Activated naive CD4-positive, alpha-beta T cell treated with anti-CD3 and anti-CD28 coated beads, Interleukin-2, amount 10 ng/mL, durations not matched to agents 7 days and 5 days (primary cell): ENCODE measurements at regions not wholly inside any gene's neighbourhood (a gene's known extent, or its start where the extent isn't known, plus 50 kb on each side); places are given as distances from the start of the nearest gene placed in this dataset.

Experiments used
- CTCF ChIA-PET: fragments of 350-600 bp; sonication (Branson Sonifier 250); formaldehyde crosslinking; loops from one replicate; lab custom pipeline; 2021; ENCODE audit warnings: antibody characterized with exemption; lab: Charles Lee
- DNase-seq: peaks from one replicate; pipeline ENCODE4 v3.0.0-alpha.2; 2020
- H3K27ac Mint-ChIP-seq: one replicate; pipeline ENCODE4 v1.8.0; 2021; ENCODE audit warnings: mild to moderate bottlenecking, moderate library complexity, mixed read lengths
- H3K27me3 Mint-ChIP-seq: one replicate; pipeline ENCODE4 v1.8.0; 2021; ENCODE audit warnings: mild to moderate bottlenecking, mixed read lengths
- H3K36me3 Mint-ChIP-seq: one replicate; pipeline ENCODE4 v1.8.0; 2021; ENCODE audit warnings: mixed read lengths
- H3K4me1 Mint-ChIP-seq: one replicate; pipeline ENCODE4 v1.8.0; 2021; ENCODE audit warnings: mixed read lengths
- H3K4me3 Mint-ChIP-seq: one replicate; pipeline ENCODE4 v1.8.0; 2021; ENCODE audit warnings: mild to moderate bottlenecking, moderate library complexity, mixed read lengths
- H3K9me3 Mint-ChIP-seq: one replicate; pipeline ENCODE4 v1.8.0; 2021; ENCODE audit warnings: mixed read lengths

DNA sequence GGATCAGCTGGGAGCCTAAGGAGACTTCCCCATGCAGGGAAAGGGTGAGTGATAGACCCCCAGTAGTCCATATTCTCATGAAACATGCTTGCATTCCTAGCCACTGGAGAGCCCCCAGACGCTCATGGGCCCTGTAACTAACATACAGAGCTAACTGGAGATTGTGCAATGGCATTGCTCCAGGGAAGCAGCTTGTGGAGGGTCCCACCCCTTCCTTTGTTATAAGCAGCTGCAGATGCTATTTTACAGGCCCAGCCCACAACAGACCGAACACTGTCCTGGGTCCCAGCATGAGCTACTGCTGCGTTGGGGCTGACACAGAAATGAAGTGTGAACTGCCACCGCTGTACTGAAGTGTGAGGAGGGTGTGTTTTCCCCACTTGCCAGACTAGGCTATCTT lies 1465.7 kb upstream of the DIAPH2 start:
- Mint-ChIP-seq H3K27ac (no peak overlapping the region), H3K27me3 (no peaks in the 10 kb centered on the region), H3K4me1 (no peaks in the 10 kb centered on the region), H3K36me3 (no peaks in the 10 kb centered on the region), H3K9me3 (no peaks in the 10 kb centered on the region), H3K4me3 (no peak overlapping the region)
- CTCF ChIA-PET = no interaction called here
- no peak for DNase-seq

DNA sequence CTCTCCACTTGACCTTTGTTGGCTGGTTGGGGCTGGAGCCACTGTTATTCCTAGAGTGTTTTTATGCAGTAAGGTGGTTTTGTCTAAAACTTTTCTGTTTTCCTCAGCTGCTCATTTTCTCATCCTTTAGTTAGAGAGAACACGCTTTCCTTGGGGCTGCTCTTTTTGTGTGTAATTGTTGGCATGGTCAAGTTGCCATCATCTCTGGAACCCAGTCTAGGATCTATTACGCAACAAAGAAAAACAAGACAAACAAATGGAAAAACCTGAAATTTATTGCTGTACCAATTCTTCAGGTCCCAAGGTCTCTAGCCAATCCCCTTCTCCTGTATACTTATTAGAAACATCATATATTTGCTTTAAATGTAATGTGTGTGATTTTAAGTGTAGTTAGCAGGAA lies 1436.3 kb upstream of the DIAPH2 start:
- Mint-ChIP-seq H3K4me1 (no peaks in the 10 kb centered on the region), H3K27me3 (no peaks in the 10 kb centered on the region), H3K27ac (no peak overlapping the region), H3K4me3 (no peak overlapping the region), H3K9me3 (peaks cover 4% of the 10 kb centered on the region), H3K36me3 (no peaks in the 10 kb centered on the region)
- CTCF ChIA-PET = no interaction called here
- DNase-seq = no peak

DNA sequence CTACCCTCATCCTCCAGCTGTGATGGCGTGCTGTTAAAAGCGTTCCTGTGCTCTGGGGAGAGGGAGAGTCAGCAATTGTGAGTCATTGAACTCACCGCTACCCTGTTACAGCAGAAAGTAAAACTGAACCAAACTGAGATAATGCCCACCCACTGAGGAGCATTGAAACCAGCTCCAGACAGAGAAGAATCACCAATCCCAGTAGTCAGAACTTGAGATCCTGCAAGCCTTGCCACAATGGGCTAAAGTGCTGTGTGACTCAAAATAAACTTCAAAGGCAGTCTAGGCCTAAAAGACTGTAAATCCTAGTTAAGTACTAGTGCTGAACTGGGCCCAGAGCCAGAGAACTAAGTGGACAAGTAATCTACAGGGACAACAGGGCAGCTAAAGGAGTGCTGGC lies 1394.2 kb upstream of the DIAPH2 start:
- Mint-ChIP-seq H3K4me3 (no peak overlapping the region), H3K36me3 (no peaks in the 10 kb centered on the region), H3K27me3 (no peaks in the 10 kb centered on the region), H3K4me1 (no peaks in the 10 kb centered on the region), H3K27ac (no peak overlapping the region), H3K9me3 (no peaks in the 10 kb centered on the region)
- CTCF ChIA-PET = no interaction called here
- no peak for DNase-seq

DNA sequence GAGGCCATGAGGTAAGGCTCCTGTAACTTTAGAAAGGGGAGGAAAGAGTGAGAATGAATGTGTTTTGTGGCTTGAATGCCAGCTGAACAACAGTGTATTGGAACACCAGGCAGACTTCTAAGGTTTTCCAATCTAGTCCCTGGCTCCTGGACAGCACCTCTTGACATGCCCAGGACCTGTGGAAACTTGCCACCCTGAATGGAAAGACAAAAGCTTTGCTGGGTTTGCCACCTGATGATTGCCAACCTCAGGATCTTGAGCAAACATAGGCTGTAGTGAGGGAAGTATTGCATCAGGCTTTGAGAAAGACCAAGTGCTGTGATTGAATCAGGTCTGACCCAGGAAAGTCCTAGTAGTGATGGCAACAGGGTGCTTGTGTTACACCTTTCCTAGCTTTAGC lies 1393.1 kb upstream of the DIAPH2 start:
- no peak for DNase-seq
- H3K4me1 Mint-ChIP-seq = no peaks in the 10 kb centered on the region
- H3K36me3 Mint-ChIP-seq = no peaks in the 10 kb centered on the region
- H3K9me3 Mint-ChIP-seq = no peaks in the 10 kb centered on the region
- H3K4me3 Mint-ChIP-seq = no peak overlapping the region
- no peak overlapping the region for H3K27ac Mint-ChIP-seq
- CTCF ChIA-PET = no interaction called here
- no peaks in the 10 kb centered on the region for H3K27me3 Mint-ChIP-seq

DNA sequence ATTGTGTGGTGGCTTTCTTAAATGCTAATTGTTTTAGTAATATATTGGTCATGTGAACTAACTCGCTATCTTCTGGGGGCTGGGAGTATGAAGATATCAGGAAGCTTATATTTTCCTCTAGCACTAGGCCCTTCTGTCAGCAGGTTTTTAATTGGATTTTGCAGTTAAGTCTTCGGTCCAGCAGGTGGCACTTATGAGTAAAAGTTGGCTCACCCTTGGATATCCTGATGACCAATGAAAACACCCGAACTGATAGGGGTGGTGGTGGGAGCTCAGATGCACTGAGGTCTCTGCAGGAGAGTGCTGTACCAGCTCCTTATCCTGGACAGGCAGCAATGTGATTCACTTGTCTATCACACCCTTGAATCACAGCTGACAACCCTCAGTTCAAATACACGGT lies 1365.8 kb upstream of the DIAPH2 start:
- CTCF ChIA-PET = interaction anchor here (0.8 kb wide), 1 partner anchor 13 kb away, joined by 3 read pairs; no protein-coding TSS in a partner anchor
- Mint-ChIP-seq H3K36me3 (no peaks in the 10 kb centered on the region), H3K27me3 (no peaks in the 10 kb centered on the region), H3K27ac (no peak overlapping the region), H3K4me1 (no peaks in the 10 kb centered on the region), H3K9me3 (no peaks in the 10 kb centered on the region), H3K4me3 (no peak overlapping the region)
- no peak for DNase-seq

DNA sequence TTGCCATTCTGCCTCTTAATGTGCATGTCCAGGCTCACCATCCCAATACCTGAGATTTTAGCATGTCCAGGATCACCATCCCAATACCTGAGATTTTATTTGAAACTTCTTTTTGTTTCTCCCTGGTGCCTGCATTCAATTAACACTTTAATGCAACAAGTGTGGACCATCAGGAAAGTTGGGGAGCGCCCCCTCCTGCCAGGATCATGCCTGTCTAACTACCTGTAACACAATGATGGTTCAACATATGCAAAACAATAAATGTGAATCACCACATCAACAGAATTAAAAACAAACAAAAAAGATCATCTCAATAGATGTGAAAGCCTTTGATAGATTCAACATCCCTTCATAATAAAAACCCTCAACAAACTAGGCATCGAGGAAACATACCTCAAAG lies 1359.5 kb upstream of the DIAPH2 start:
- no peaks in the 10 kb centered on the region for H3K27me3 Mint-ChIP-seq
- no peaks in the 10 kb centered on the region for H3K36me3 Mint-ChIP-seq
- H3K9me3 Mint-ChIP-seq = no peaks in the 10 kb centered on the region
- no peaks in the 10 kb centered on the region for H3K4me1 Mint-ChIP-seq
- no peak overlapping the region for H3K27ac Mint-ChIP-seq
- CTCF ChIA-PET = no interaction called here
- no peak for DNase-seq
- H3K4me3 Mint-ChIP-seq = no peak overlapping the region

DNA sequence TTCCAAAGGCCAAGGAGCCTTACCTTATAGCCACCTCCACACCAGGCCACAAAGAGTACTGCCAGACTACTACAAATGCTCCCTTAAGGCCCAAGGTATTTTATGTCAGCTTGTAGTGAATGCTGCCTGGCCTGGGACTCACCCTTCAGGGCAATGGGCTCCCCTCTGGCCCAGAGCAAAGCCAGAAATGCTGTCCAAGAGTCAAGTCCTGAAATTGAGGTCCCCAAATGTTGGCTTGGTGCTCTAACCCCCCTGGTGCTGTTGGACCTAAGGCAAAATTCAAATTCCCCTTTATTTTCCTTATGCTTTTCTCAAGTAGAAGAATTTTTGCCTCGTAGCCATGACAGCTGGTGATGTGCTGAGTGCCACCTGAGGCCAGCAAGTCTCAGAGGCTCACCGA lies 1354.3 kb upstream of the DIAPH2 start:
- no peaks in the 10 kb centered on the region for H3K27me3 Mint-ChIP-seq
- no peaks in the 10 kb centered on the region for H3K9me3 Mint-ChIP-seq
- H3K4me3 Mint-ChIP-seq = no peak overlapping the region
- no peaks in the 10 kb centered on the region for H3K36me3 Mint-ChIP-seq
- no peak overlapping the region for H3K27ac Mint-ChIP-seq
- CTCF ChIA-PET = no interaction called here
- H3K4me1 Mint-ChIP-seq = no peaks in the 10 kb centered on the region
- DNase-seq = no peak

DNA sequence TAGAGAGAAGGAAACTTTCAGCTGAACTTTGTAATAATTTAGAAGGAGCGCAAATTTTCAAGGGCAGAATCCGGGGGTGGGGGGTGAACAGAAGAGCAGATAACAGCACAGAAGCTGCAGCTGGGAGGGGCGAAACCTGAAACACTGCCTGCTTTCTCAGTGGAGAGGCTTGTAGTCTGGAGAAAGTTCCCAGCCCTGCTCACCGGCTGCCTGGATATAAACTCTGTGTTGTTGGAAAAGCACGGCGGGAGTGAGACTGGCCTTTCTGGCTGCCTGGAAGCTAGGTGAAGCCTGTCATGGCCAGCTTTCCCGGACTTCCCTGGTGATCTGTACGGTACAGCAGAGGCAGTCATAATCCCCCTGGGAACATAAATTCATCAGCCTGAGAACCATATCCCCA lies 1352.1 kb upstream of the DIAPH2 start:
- CTCF ChIA-PET = interaction anchor here (1.4 kb wide), 1 partner anchor 14 kb away, joined by 3 read pairs; no protein-coding TSS in a partner anchor
- Mint-ChIP-seq H3K27me3 (no peaks in the 10 kb centered on the region), H3K27ac (no peak overlapping the region), H3K36me3 (no peaks in the 10 kb centered on the region), H3K4me1 (no peaks in the 10 kb centered on the region), H3K4me3 (no peak overlapping the region), H3K9me3 (no peaks in the 10 kb centered on the region)
- DNase-seq = no peak

DNA sequence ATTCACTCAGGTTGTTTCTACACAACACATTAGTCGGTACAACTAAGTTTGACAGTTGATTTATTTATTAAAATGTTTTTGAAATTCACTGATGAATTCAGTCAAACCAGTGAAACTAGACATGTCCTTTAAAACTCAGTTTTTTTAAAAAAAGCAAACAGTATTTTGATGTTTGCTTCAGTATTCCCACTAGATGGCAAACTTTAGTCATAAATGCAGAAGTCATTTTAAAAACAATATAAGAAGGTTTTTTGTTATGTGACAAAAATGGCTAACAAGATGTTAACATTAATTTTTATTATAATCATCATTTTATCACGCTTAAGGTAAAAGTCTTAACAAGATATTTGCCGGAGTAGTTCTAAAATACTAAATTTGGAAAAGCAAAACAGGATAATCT lies 1337.8 kb upstream of the DIAPH2 start:
- no peak for DNase-seq
- H3K36me3 Mint-ChIP-seq = no peaks in the 10 kb centered on the region
- no peak overlapping the region for H3K4me3 Mint-ChIP-seq
- CTCF ChIA-PET = no interaction called here
- H3K27ac Mint-ChIP-seq = no peak overlapping the region
- no peaks in the 10 kb centered on the region for H3K4me1 Mint-ChIP-seq
- H3K27me3 Mint-ChIP-seq = no peaks in the 10 kb centered on the region
- H3K9me3 Mint-ChIP-seq = no peaks in the 10 kb centered on the region

DNA sequence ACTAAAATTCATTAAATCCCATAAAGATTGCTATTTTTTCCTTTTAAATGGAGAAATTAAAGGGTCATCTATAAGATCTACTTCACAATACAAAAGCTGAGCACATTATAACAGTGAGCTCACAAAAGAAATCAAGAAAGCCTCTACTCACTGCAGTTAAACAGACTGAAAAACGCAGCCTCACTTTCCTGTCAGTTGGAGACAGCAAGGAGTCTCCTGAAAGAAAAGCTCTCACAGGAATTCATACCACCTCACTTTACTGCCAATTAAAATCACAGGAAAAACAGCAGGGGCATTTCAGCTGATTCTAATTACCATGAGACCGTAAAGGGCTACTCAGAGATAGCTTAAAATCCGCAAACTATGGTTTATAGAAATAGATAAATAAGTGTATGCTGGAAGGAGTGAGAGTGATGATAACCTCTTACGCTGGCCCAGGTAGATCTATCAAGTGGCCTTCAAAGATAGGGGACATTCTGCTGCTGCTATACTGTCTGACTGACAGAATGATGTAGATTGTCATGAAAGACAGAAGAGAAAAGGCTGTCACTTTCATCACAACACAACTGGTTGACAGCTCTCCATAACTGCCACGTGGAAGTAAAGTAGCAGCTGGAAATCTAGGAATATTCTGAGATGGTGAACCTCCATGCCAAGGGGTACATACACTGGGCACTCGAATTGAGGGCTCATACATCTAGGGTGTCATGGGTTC lies 1333.7 kb upstream of the DIAPH2 start:
- no peak for DNase-seq
- Mint-ChIP-seq H3K27me3 (no peaks in the 10 kb centered on the region), H3K9me3 (no peaks in the 10 kb centered on the region), H3K36me3 (no peaks in the 10 kb centered on the region), H3K4me1 (no peaks in the 10 kb centered on the region), H3K4me3 (no peak overlapping the region), H3K27ac (no peak overlapping the region)
- CTCF ChIA-PET = no interaction called here

DNA sequence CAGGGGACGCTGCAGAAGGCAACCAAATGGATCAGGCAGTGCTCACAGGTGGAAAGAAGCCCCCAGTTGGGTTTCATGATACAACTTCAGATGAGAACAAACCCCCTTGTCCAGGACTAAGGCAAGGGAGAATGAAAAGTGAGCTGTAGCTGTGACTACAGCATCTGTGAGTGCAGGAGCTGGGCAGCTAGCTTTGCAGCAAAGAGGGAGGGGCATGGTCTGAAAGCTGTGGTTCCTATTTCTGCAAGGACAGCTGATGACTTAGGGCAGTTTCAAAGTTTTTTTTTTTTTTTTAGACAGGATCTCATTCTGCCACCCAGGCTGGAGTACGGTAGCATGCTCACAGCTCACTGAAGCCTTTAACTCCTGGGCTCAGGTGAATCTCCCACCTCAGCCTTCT lies 1317.4 kb upstream of the DIAPH2 start:
- CTCF ChIA-PET = no interaction called here
- Mint-ChIP-seq H3K27me3 (no peaks in the 10 kb centered on the region), H3K36me3 (no peaks in the 10 kb centered on the region), H3K27ac (no peak overlapping the region), H3K4me3 (no peak overlapping the region), H3K4me1 (no peaks in the 10 kb centered on the region), H3K9me3 (peaks cover 3% of the 10 kb centered on the region)
- no peak for DNase-seq

DNA sequence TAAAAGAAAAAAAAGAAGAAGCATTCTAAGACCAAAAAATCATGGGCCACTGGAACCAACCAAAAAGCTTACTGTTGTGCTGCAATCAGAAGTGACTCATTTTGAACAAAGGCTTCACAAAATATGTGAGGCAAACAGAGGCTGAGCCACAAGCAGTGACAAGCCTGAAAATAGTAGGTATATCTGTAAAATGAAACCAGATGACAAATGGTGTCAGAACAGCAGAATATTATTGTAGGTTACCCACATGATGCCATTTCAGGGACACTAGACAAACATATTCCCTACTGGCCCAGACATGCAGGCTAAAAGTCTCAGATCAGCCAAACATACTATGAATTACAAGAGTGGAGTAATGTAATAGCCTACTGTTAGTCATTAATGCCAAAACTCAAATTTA lies 1301.8 kb upstream of the DIAPH2 start:
- CTCF ChIA-PET = no interaction called here
- H3K36me3 Mint-ChIP-seq = no peaks in the 10 kb centered on the region

DNA sequence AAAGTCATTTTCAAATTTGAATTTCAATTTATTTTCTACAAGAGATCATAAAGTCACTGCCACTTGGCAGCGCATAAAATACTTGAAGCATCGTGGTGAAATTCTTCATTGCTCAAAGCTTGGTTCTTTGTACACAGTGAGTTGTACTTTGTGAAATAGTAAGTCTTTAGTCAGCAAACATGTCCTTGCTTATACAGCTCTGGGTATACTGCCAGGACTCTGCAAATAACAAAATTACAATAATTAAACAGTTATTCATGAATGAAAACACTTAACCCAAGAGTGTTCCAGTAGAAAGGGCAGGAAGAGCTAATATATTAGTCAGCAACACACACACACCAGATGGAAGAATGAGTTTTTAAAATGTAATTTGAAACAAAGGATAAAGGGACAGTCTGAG lies 1300.9 kb upstream of the DIAPH2 start:
- CTCF ChIA-PET = no interaction called here
- Mint-ChIP-seq H3K9me3 (no peaks in the 10 kb centered on the region), H3K4me3 (no peak overlapping the region), H3K27ac (no peak overlapping the region), H3K27me3 (no peaks in the 10 kb centered on the region), H3K4me1 (no peaks in the 10 kb centered on the region), H3K36me3 (no peaks in the 10 kb centered on the region)
- DNase-seq = no peak

More for the DNA sequence above, 1301.8 kb upstream of the DIAPH2 start:
- no peak overlapping the region for H3K4me3 Mint-ChIP-seq
- H3K27me3 Mint-ChIP-seq = no peaks in the 10 kb centered on the region
- no peak overlapping the region for H3K27ac Mint-ChIP-seq
- DNase-seq = no peak
- H3K9me3 Mint-ChIP-seq = no peaks in the 10 kb centered on the region
- no peaks in the 10 kb centered on the region for H3K4me1 Mint-ChIP-seq

DNA sequence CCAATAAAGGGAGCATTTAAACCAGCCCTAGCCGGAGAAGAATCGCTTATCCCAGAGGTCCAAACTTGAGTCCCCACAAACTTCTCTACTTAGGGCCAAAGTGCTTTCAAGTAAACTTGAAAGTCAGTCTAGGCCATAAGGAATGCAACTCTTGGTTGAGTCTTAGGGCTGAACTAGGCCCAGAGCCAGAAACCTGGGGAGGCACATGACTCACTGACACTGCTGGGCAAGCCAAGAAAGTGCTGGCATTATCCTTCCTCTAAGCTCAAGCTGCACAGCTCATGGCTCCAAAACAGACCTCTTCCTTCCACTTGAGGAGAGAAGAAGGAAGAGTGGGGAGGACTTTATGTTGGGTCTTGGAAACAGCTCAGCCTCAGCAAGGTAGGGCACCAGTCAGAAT lies 1257.3 kb upstream of the DIAPH2 start:
- no peak for DNase-seq
- Mint-ChIP-seq H3K36me3 (no peaks in the 10 kb centered on the region), H3K4me3 (no peak overlapping the region), H3K27me3 (no peaks in the 10 kb centered on the region), H3K27ac (no peak overlapping the region), H3K4me1 (no peaks in the 10 kb centered on the region), H3K9me3 (peaks cover 2% of the 10 kb centered on the region)
- CTCF ChIA-PET = no interaction called here

DNA sequence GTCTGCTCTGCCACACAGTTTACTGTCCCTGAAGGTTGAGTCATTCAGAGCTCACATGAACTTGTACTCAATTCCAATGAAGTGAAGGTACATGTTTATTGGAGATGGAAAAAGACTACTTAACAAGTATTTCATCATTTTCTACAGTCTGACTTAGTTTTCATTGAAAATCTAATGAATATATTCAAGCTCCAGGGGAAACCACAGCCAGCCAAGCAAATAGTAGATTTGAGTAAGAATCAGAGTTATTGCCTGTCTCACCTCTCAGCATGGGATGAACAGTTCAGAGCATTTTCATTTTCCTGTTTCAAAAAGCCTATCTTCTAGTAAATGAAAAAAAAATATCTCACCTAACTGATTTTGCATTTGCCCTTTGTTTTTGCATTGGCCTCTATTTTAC lies 1249.4 kb upstream of the DIAPH2 start:
- no peak overlapping the region for H3K4me3 Mint-ChIP-seq
- CTCF ChIA-PET = no interaction called here

DNA sequence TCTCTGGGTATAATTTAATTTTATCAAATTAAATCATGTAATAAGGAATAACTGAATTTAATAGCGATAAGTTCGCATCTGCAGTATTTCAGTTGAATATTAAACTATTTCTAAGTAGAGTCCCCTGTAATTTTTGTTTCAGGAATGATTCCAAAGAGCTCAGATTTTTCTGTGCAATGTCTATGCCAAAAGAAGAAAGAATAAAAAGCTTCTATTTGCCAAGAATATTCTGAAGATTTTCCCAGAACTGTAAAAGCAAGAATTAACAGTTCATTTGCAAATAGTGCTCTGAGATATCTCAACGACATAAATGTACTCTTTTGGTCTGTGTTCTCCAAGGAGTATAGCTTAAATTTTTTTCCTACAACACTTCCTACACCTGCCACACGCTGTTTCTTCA lies 1242.8 kb upstream of the DIAPH2 start:
- Mint-ChIP-seq H3K27me3 (no peaks in the 10 kb centered on the region), H3K4me3 (no peak overlapping the region), H3K36me3 (no peaks in the 10 kb centered on the region), H3K4me1 (no peaks in the 10 kb centered on the region), H3K27ac (no peak overlapping the region), H3K9me3 (peaks cover 1% of the 10 kb centered on the region)
- CTCF ChIA-PET = no interaction called here
- DNase-seq = no peak

More for the DNA sequence above, 1249.4 kb upstream of the DIAPH2 start:
- H3K27me3 Mint-ChIP-seq = no peaks in the 10 kb centered on the region
- no peak overlapping the region for H3K27ac Mint-ChIP-seq
- no peaks in the 10 kb centered on the region for H3K4me1 Mint-ChIP-seq
- DNase-seq = no peak
- peaks cover 3% of the 10 kb centered on the region for H3K9me3 Mint-ChIP-seq
- no peaks in the 10 kb centered on the region for H3K36me3 Mint-ChIP-seq
